ENCODE measurements at regions not wholly inside any gene's neighbourhood (a gene's known extent, or its start where the extent isn't known, plus 50 kb on each side); places are given as distances from the start of the nearest gene placed in this dataset.

DNA sequence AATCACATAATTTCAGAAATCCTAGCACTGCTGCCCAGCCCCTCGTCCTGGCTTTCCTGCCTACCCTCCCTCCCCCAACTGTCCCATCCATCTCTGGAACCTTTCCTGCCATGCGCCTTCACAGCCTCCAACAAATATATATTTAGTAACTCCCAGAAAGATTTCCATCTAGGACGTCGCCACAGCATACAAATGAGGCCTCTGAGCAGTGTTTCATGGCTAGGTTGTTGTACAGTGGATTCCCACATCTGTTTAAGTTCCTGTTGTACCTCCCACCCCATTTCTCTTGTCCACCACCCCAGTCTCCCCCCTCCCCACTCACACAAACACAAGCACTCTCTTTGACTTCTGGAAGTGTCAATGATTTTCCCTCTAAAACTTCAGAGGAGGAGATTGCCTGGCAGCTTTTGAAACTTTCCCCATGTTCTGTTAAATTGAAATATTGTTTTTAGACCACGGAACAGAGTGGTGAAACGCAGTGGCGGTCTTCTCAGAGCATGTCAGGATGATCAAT lies 280.3 kb upstream of the RORA start:
- H3K27me3 ChIP-seq = no peaks in the 10 kb centered on the region
- H3K9me2 ChIP-seq (replicated peaks; ENCODE audit: insufficient read depth) = no peaks in the 10 kb centered on the region
- no peaks in the 10 kb centered on the region for H4K20me1 ChIP-seq (ENCODE audit: insufficient read depth, poor library complexity, severe bottlenecking)
- H3K4me2 ChIP-seq = no peak overlapping the region
- no peaks in the 10 kb centered on the region for H3K79me2 ChIP-seq
- TF ChIP-seq, protein P1, sequence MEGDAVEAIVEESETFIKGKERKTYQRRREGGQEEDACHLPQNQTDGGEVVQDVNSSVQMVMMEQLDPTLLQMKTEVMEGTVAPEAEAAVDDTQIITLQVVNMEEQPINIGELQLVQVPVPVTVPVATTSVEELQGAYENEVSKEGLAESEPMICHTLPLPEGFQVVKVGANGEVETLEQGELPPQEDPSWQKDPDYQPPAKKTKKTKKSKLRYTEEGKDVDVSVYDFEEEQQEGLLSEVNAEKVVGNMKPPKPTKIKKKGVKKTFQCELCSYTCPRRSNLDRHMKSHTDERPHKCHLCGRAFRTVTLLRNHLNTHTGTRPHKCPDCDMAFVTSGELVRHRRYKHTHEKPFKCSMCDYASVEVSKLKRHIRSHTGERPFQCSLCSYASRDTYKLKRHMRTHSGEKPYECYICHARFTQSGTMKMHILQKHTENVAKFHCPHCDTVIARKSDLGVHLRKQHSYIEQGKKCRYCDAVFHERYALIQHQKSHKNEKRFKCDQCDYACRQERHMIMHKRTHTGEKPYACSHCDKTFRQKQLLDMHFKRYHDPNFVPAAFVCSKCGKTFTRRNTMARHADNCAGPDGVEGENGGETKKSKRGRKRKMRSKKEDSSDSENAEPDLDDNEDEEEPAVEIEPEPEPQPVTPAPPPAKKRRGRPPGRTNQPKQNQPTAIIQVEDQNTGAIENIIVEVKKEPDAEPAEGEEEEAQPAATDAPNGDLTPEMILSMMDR (IDR thresholded peaks at IDR 0.05; ENCODE audit: poor library complexity) = no peak
- no peak for TF ChIP-seq EZH2phosphoT487 (IDR thresholded peaks at IDR 0.05; ENCODE audit: low read depth, severe bottlenecking, unreplicated experiment)
- TF ChIP-seq EZH2 (IDR thresholded peaks at IDR 0.05; ENCODE audit: borderline replicate concordance) = no peak
- H3K4me1 ChIP-seq (ENCODE audit: insufficient read depth) = peaks cover 7% of the 10 kb centered on the region
- no peak overlapping the region for H3K4me3 ChIP-seq
- no peaks in the 10 kb centered on the region for H3K9me3 ChIP-seq (ENCODE audit: low read depth)
- H3K27ac ChIP-seq = no peak overlapping the region
- no peaks in the 10 kb centered on the region for H3K36me3 ChIP-seq (replicated peaks; ENCODE audit: insufficient read depth, low read depth)
- no peak for DNase-seq (ENCODE audit: low spot score)
- no peak overlapping the region for H2AFZ ChIP-seq
- WGBS (ENCODE audit: low lambda C conversion rate, missing lambda C conversion rate) = 66% methylated on average over 7 of the region's 7 CpGs

DNA sequence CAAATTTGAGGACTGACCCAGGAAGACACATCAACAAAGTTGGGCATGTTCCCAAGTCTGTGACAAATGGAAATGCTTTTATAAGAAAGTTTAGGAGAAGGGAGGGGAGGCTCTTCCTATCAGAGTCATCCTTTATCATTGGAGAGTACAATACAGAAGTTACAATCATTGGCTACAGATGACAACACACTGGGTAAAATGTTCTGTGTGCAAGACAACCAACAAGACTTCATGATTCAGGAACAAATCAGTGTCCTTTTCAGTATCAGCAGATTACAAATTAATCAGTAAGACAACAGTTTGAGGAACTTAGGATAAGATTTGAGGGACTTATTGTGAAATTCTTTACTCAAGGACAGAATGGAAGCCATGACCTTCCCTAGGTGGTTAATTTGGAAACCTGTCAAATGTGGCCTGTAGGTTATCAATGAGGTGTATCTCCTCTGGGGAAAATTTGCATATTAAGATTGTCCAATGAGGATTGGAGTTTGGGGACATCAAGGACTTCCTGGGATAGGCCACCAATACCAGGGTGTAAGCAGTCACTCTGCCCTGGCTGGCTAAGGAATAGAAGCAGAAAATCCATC lies 274.4 kb upstream of the RORA start:
- H3K4me3 ChIP-seq = no peak overlapping the region
- no peaks in the 10 kb centered on the region for H3K79me2 ChIP-seq
- no peak overlapping the region for H3K27ac ChIP-seq
- no peak overlapping the region for H3K4me2 ChIP-seq
- no peaks in the 10 kb centered on the region for H3K9me2 ChIP-seq (replicated peaks; ENCODE audit: insufficient read depth)
- no peak for TF ChIP-seq EZH2phosphoT487 (IDR thresholded peaks at IDR 0.05; ENCODE audit: low read depth, severe bottlenecking, unreplicated experiment)
- TF ChIP-seq EZH2 (IDR thresholded peaks at IDR 0.05; ENCODE audit: borderline replicate concordance) = no peak
- TF ChIP-seq, protein P1 (IDR thresholded peaks at IDR 0.05; ENCODE audit: poor library complexity) = no peak
- H3K27me3 ChIP-seq = peaks cover 11% of the 10 kb centered on the region
- H4K20me1 ChIP-seq (ENCODE audit: insufficient read depth, poor library complexity, severe bottlenecking) = no peaks in the 10 kb centered on the region
- no peak for DNase-seq (ENCODE audit: low spot score)
- no peaks in the 10 kb centered on the region for H3K36me3 ChIP-seq (replicated peaks; ENCODE audit: insufficient read depth, low read depth)
- no peaks in the 10 kb centered on the region for H3K4me1 ChIP-seq (ENCODE audit: insufficient read depth)
- no peak overlapping the region for H2AFZ ChIP-seq
- no peaks in the 10 kb centered on the region for H3K9me3 ChIP-seq (ENCODE audit: low read depth)

DNA sequence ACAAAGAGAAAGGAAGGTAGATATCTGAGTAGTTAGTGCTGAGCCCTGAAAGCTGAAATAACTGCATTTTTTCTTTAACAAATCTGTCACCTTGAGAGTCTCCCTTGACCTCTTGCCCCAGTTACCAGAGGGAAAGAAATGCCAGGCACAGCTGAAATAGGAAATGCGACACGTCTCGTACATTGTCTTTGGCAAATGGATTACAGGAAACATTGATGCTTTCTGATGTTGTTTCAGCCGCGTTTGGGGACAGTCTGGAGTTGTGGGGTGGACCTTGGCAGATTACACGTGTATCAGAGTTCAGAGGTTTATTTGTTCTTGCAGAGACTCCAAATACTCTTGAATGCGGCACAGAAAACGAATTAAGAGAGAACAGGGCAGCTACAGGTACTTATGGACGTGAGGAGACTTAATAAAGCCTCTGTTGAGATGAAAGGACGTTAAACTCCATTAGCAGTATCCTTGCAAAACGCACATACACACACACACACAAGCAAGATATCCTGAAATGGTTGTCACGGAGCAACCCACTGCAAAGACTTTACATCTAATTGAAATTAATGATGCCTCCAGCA lies 272.8 kb upstream of the RORA start:
- H2AFZ ChIP-seq = no peak overlapping the region
- 47% methylated on average over 12 of the region's 12 CpGs for WGBS (ENCODE audit: low lambda C conversion rate, missing lambda C conversion rate)
- no peaks in the 10 kb centered on the region for H3K9me3 ChIP-seq (ENCODE audit: low read depth)
- no peaks in the 10 kb centered on the region for H3K4me1 ChIP-seq (ENCODE audit: insufficient read depth)
- no peaks in the 10 kb centered on the region for H4K20me1 ChIP-seq (ENCODE audit: insufficient read depth, poor library complexity, severe bottlenecking)
- no peak for DNase-seq (ENCODE audit: low spot score)
- H3K4me3 ChIP-seq = no peak overlapping the region
- H3K4me2 ChIP-seq = no peak overlapping the region
- no peak overlapping the region for H3K27ac ChIP-seq
- no peaks in the 10 kb centered on the region for H3K79me2 ChIP-seq
- no peak for TF ChIP-seq EZH2phosphoT487 (IDR thresholded peaks at IDR 0.05; ENCODE audit: low read depth, severe bottlenecking, unreplicated experiment)
- TF ChIP-seq, protein P1 (IDR thresholded peaks at IDR 0.05; ENCODE audit: poor library complexity) = no peak
- TF ChIP-seq EZH2 (IDR thresholded peaks at IDR 0.05; ENCODE audit: borderline replicate concordance) = no peak
- no peaks in the 10 kb centered on the region for H3K36me3 ChIP-seq (replicated peaks; ENCODE audit: insufficient read depth, low read depth)
- no peaks in the 10 kb centered on the region for H3K9me2 ChIP-seq (replicated peaks; ENCODE audit: insufficient read depth)
- peaks cover 15% of the 10 kb centered on the region for H3K27me3 ChIP-seq
